BE2C (cell line): ENCODE measurements at regions not wholly inside any gene's neighbourhood (a gene's known extent, or its start where the extent isn't known, plus 50 kb on each side); places are given as distances from the start of the nearest gene placed in this dataset.

Experiments used
- DNase-seq: peaks from one replicate; pipeline ENCODE4 v3.0.0-alpha.2; 2020
- H3K27me3 ChIP-seq: fragments of 250-450 bp; sonication (Bioruptor Pico); 2 replicates; pipeline ENCODE4 v1.5.1; 2020; ENCODE audit warnings: mild to moderate bottlenecking
- H3K36me3 ChIP-seq: fragments of 250-450 bp; sonication (Bioruptor Pico); 2 replicates; pipeline ENCODE4 v1.5.1; 2020; ENCODE audit warnings: mild to moderate bottlenecking
- H3K4me1 ChIP-seq: fragments of 250-450 bp; sonication (Bioruptor Pico); 2 replicates; pipeline ENCODE4 v1.5.1; 2020
- H3K4me3 ChIP-seq: 2 replicates; pipeline ENCODE4 v1.5.1; 2011; ENCODE audit warnings: low read depth, low read length
- H3K9me3 ChIP-seq: fragments of 250-450 bp; sonication (Bioruptor Pico); 2 replicates; pipeline ENCODE4 v1.5.1; 2020
- TF ChIP-seq, protein P1 (sequence below): IDR thresholded peaks from 2 replicates; pipeline ENCODE4 v1.5.1; 2012; ENCODE audit warnings: mild to moderate bottlenecking, low read depth, low read length

DNA sequence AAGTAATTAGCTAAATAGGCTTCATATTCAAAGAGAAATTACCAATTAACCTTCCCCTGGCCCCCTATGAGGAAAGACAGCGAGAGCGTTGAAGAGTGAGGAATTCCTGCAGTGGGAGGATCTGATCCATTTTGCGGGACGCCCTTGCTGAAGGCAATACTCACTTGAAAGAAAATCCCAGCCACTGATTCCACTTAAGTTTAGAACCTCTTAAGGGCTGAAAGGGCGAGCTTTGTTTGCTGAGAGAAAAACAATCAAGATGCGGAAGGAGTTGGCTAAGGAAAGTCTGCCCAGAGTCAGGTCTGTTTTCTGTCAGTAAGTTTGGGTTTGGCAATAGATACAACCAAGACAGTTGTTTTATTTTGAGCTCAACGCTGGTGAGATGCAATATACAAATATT is 102.8 kb upstream of the GBE1 start:
- Histone ChIP-seq H3K36me3 (no peaks in the 10 kb centered on the region), H3K27me3 (no peaks in the 10 kb centered on the region), H3K4me3 (no peak overlapping the region), H3K4me1 (peaks cover 3% of the 10 kb centered on the region; the same call in 1 of the 2 replicates), H3K9me3 (no peaks in the 10 kb centered on the region)
- TF ChIP-seq, protein P1, sequence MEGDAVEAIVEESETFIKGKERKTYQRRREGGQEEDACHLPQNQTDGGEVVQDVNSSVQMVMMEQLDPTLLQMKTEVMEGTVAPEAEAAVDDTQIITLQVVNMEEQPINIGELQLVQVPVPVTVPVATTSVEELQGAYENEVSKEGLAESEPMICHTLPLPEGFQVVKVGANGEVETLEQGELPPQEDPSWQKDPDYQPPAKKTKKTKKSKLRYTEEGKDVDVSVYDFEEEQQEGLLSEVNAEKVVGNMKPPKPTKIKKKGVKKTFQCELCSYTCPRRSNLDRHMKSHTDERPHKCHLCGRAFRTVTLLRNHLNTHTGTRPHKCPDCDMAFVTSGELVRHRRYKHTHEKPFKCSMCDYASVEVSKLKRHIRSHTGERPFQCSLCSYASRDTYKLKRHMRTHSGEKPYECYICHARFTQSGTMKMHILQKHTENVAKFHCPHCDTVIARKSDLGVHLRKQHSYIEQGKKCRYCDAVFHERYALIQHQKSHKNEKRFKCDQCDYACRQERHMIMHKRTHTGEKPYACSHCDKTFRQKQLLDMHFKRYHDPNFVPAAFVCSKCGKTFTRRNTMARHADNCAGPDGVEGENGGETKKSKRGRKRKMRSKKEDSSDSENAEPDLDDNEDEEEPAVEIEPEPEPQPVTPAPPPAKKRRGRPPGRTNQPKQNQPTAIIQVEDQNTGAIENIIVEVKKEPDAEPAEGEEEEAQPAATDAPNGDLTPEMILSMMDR, result no peak
- DNase-seq, result no peak

DNA sequence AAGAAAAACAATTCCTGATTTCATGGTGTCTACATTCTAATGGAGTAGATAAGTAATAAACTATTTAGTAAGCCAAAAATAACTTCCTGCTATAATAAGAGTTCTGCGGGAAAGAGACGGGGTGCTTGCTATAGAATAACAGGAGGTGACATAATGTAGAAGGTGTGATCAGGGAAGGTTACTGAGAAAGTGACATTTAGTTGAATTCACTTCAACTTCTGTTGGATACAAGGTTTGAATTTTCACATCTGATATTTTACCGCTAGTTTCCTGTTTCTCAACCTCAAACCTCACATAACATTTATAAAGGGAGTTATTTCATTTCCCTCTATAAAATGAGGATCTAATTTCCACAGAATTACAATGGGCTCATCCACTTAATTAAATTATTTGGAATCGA is 102.3 kb upstream of the GBE1 start:
- no peaks in the 10 kb centered on the region for H3K36me3 ChIP-seq
- no peak overlapping the region for H3K4me3 ChIP-seq
- no peaks in the 10 kb centered on the region for H3K27me3 ChIP-seq
- no peaks in the 10 kb centered on the region for H3K9me3 ChIP-seq
- no peak for DNase-seq
- TF ChIP-seq, protein P1, result no peak
- H3K4me1 ChIP-seq, result peaks cover 3% of the 10 kb centered on the region; the same call in 1 of the 2 replicates

DNA sequence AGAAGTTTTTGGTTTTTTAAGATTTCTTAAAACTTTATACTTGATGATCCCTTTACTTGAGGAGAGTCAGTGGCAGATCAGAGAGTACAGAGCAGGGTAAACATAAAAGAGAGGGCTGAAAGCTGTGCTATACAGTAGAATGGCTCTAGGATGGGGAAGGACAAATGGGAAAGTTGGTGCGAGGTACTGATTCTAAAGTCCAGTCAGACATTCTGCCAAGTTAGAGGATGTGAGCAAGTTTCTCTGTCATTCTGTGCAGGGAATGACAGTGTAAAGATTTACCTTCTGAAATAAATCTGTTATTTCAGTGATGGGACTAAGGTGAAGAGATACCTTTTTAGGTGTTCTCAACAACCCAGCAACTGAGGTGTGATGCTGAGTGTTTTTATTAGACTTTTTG is 100.1 kb upstream of the GBE1 start:
- no peaks in the 10 kb centered on the region for H3K27me3 ChIP-seq
- DNase-seq, result no peak
- no peak overlapping the region for H3K4me3 ChIP-seq
- TF ChIP-seq, protein P1, result no peak
- no peaks in the 10 kb centered on the region for H3K36me3 ChIP-seq
- no peaks in the 10 kb centered on the region for H3K9me3 ChIP-seq
- peaks cover 3% of the 10 kb centered on the region; the same call in 1 of the 2 replicates for H3K4me1 ChIP-seq

DNA sequence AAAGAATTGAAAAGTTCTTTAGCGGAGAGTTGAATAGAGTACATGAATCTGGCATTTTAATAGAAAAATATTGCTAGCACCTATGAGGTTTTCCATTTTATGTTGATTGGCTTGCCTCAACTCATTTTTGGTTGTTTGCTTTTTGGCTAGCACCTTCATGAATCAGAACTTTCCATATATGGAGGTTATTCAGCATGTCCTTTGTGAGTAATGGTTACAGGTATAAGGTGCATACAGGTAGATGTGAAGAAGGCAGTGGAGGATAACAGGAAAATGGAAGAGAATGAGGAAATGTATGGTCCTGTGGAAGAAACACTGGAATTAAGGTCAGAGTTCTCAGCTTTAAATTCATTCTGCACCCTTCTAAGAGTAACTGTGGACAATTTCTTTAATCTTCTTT is 98.1 kb upstream of the GBE1 start:
- DNase-seq, result no peak
- Histone ChIP-seq H3K27me3 (no peaks in the 10 kb centered on the region), H3K36me3 (no peaks in the 10 kb centered on the region), H3K4me1 (peaks cover 3% of the 10 kb centered on the region; the same call in 1 of the 2 replicates), H3K9me3 (no peaks in the 10 kb centered on the region), H3K4me3 (no peak overlapping the region)
- TF ChIP-seq, protein P1, result no peak

DNA sequence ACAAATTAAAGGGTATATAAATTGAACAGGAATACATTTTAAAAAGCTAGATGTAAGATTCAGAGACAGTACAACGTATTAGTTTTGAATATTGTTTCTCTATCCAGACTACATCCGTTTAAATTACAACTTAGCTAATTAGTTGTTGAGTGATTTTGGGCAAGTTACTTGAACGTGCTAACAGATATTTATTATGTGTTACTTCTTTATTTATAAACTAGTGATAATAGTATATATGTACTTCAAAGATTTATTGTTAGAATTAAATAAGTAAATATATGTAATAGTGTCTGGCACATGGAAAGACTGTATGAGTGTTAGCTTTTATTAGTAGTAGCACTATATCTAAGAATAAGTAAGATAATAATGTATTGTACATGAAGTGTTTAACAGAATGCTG is 92.0 kb upstream of the GBE1 start:
- H3K4me1 ChIP-seq, result no peaks in the 10 kb centered on the region
- no peak overlapping the region for H3K4me3 ChIP-seq
- no peak for DNase-seq
- H3K27me3 ChIP-seq, result no peaks in the 10 kb centered on the region
- TF ChIP-seq, protein P1, result no peak
- no peaks in the 10 kb centered on the region for H3K36me3 ChIP-seq
- H3K9me3 ChIP-seq, result no peaks in the 10 kb centered on the region

DNA sequence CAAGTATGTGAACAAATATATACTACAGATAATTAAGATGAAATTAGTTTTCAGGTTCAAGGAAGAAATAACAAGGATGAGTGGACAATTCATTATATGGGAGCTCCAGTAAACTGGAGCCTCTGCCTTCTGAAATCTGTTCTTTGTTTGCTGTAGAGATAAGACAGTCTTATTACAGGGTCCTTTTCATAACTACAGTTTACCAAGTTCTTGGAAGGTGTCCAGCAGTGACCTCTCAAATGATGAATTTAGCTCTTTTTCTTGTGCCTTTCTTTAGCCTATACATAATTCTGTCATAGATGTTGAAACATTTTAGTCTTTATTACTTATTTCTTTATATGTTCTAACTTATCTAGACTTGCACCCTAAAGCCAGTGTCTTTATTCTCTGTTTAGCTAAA is 89.7 kb upstream of the GBE1 start:
- DNase-seq, result no peak
- Histone ChIP-seq H3K4me1 (no peaks in the 10 kb centered on the region), H3K36me3 (no peaks in the 10 kb centered on the region)

More for the DNA sequence above, 89.7 kb upstream of the GBE1 start:
- no peak overlapping the region for H3K4me3 ChIP-seq
- TF ChIP-seq, protein P1, result no peak
- no peaks in the 10 kb centered on the region for H3K9me3 ChIP-seq
- no peaks in the 10 kb centered on the region for H3K27me3 ChIP-seq
